ENCODE measurements at regions not wholly inside any gene's neighbourhood (a gene's known extent, or its start where the extent isn't known, plus 50 kb on each side); places are given as distances from the start of the nearest gene placed in this dataset.

GRCh38 chr2:104745846-104746245 is 108.1 kb upstream of the POU3F3 start:
- TF ChIP-seq CTCF (IDR thresholded peaks at IDR 0.05) (no peak), POLR2A (IDR thresholded peaks at IDR 0.05) (no peak)

Measured in uterus (tissue), 2 donors.